Hepatocyte (in vitro differentiated cells): ENCODE measurements at regions not wholly inside any gene's neighbourhood (a gene's known extent, or its start where the extent isn't known, plus 50 kb on each side); places are given as distances from the start of the nearest gene placed in this dataset.

Experiments used
- DNase-seq: peaks from one replicate; pipeline ENCODE4 v3.0.0-alpha.2; 2016; ENCODE audit warnings: low spot score
- H2AFZ ChIP-seq: fragments of 200-600 bp; sonication (generic); 2 replicates; pipeline ENCODE4 v1.6.0; 2016; ENCODE audit warnings: antibody characterized with exemption, mild to moderate bottlenecking
- H3K27ac ChIP-seq: fragments of 200-600 bp; sonication (generic); 2 replicates; pipeline ENCODE4 v1.5.1; 2016; ENCODE audit warnings: mild to moderate bottlenecking
- H3K27me3 ChIP-seq: fragments of 200-600 bp; sonication (generic); 2 replicates; pipeline ENCODE4 v1.6.1; 2016
- H3K36me3 ChIP-seq: fragments of 200-600 bp; sonication (generic); replicated peaks from 2 replicates; pipeline ENCODE4 v1.5.1; 2016; ENCODE audit warnings: low read depth; ENCODE audit not compliant: insufficient read depth
- H3K4me1 ChIP-seq: fragments of 200-600 bp; sonication (generic); 2 replicates; pipeline ENCODE4 v1.5.1; 2016; ENCODE audit warnings: mild to moderate bottlenecking, moderate library complexity; ENCODE audit not compliant: insufficient read depth
- H3K4me2 ChIP-seq: fragments of 200-600 bp; sonication (generic); 2 replicates; pipeline ENCODE4 v1.6.0; 2016
- H3K4me3 ChIP-seq: fragments of 200-600 bp; sonication (generic); 2 replicates; pipeline ENCODE4 v1.5.1; 2016; ENCODE audit warnings: mild to moderate bottlenecking
- H3K79me2 ChIP-seq: fragments of 200-600 bp; sonication (generic); 2 replicates; pipeline ENCODE4 v1.6.0; 2017; ENCODE audit warnings: mild to moderate bottlenecking
- H3K9me2 ChIP-seq: fragments of 200-600 bp; sonication (generic); replicated peaks from 2 replicates; pipeline ENCODE4 v1.6.0; 2017; ENCODE audit warnings: mild to moderate bottlenecking; ENCODE audit not compliant: insufficient read depth
- H3K9me3 ChIP-seq: fragments of 200-600 bp; sonication (generic); 2 replicates; pipeline ENCODE4 v1.5.1; 2016; ENCODE audit warnings: low read depth, mild to moderate bottlenecking
- H4K20me1 ChIP-seq: fragments of 200-600 bp; sonication (generic); 2 replicates; pipeline ENCODE4 v1.6.0; 2016; ENCODE audit warnings: mild to moderate bottlenecking; ENCODE audit not compliant: insufficient read depth, poor library complexity, severe bottlenecking
- CTCF ChIP-seq: fragments of 200-600 bp; sonication (generic); IDR thresholded peaks from 2 replicates; pipeline ENCODE4 v1.5.1; 2016; ENCODE audit warnings: antibody characterized with exemption, mild to moderate bottlenecking; ENCODE audit not compliant: poor library complexity
- EZH2 ChIP-seq: fragments of 200-600 bp; sonication (generic); IDR thresholded peaks from 2 replicates; pipeline ENCODE4 v1.6.1; 2016; ENCODE audit warnings: antibody characterized with exemption, mild to moderate bottlenecking, borderline replicate concordance
- EZH2phosphoT487 ChIP-seq: fragments of 200-600 bp; sonication (generic); IDR thresholded peaks from one replicate; pipeline ENCODE4 v1.6.1; 2018; ENCODE audit warnings: antibody characterized with exemption, mild to moderate bottlenecking, low read depth, moderate library complexity; ENCODE audit not compliant: unreplicated experiment, severe bottlenecking
- WGBS: methylation state at CpG from one replicate; pipeline ENCODE4 v1.1.6; 2016; ENCODE audit warnings: low lambda C conversion rate; ENCODE audit errors: missing lambda C conversion rate; 5-methylcytosine and 5-hydroxymethylcytosine counted together

GRCh38 chr4:124282301-124282898 lies 430.1 kb downstream of the ANKRD50 start:
- Histone ChIP-seq H3K36me3 (no peaks in the 10 kb centered on the region), H3K79me2 (no peaks in the 10 kb centered on the region), H3K9me2 (no peaks in the 10 kb centered on the region), H2AFZ (no peak overlapping the region), H3K4me1 (no peaks in the 10 kb centered on the region), H3K27ac (no peak overlapping the region), H3K27me3 (no peaks in the 10 kb centered on the region), H3K4me2 (no peak overlapping the region), H3K9me3 (no peaks in the 10 kb centered on the region), H3K4me3 (no peak overlapping the region), H4K20me1 (no peaks in the 10 kb centered on the region)
- WGBS: 51% methylated on average over 4 of the region's 4 CpGs
- DNase-seq: no peak
- no peak for TF ChIP-seq CTCF
- TF ChIP-seq EZH2: no peak
- TF ChIP-seq EZH2phosphoT487: no peak

- Histone ChIP-seq H3K9me3 (no peaks in the 10 kb centered on the region), H3K27me3 (no peaks in the 10 kb centered on the region), H3K9me2 (no peaks in the 10 kb centered on the region), H3K4me3 (no peak overlapping the region), H2AFZ (no peak overlapping the region), H3K79me2 (no peaks in the 10 kb centered on the region), H4K20me1 (no peaks in the 10 kb centered on the region), H3K4me1 (no peaks in the 10 kb centered on the region), H3K36me3 (no peaks in the 10 kb centered on the region), H3K4me2 (no peak overlapping the region), H3K27ac (no peak overlapping the region)
- no peak for DNase-seq
- TF ChIP-seq EZH2phosphoT487 (no peak), CTCF (no peak), EZH2 (no peak)
- WGBS: 93% methylated on average over 2 of the region's 2 CpGs
These were observed 423.6 kb downstream of the ANKRD50 start for GRCh38 chr4:124288706-124289486.

GRCh38 chr4:124290678-124291077 lies 421.9 kb downstream of the ANKRD50 start:
- no peak overlapping the region for H3K27ac ChIP-seq
- no peaks in the 10 kb centered on the region for H3K27me3 ChIP-seq
- WGBS: 79% methylated on average over 1 of the region's 1 CpG
- no peak overlapping the region for H2AFZ ChIP-seq
- TF ChIP-seq EZH2 (no peak), EZH2phosphoT487 (no peak)
- H3K79me2 ChIP-seq: no peaks in the 10 kb centered on the region
- H3K4me2 ChIP-seq: no peak overlapping the region
- H3K9me2 ChIP-seq: no peaks in the 10 kb centered on the region
- no peak overlapping the region for H3K4me3 ChIP-seq
- no peaks in the 10 kb centered on the region for H3K9me3 ChIP-seq
- DNase-seq: peak; percentile 26
- H3K4me1 ChIP-seq: no peaks in the 10 kb centered on the region
- H3K36me3 ChIP-seq: no peaks in the 10 kb centered on the region
- no peaks in the 10 kb centered on the region for H4K20me1 ChIP-seq

- H3K4me2 ChIP-seq: no peak overlapping the region
- no peak for DNase-seq
- WGBS: 92% methylated on average over 1 of the region's 1 CpG
- no peak overlapping the region for H2AFZ ChIP-seq
- H3K27ac ChIP-seq: no peak overlapping the region
- H3K36me3 ChIP-seq: no peaks in the 10 kb centered on the region
- TF ChIP-seq EZH2: no peak
- TF ChIP-seq EZH2phosphoT487: no peak
- TF ChIP-seq CTCF: no peak
- H3K9me2 ChIP-seq: no peaks in the 10 kb centered on the region
- H3K27me3 ChIP-seq: no peaks in the 10 kb centered on the region
- H3K4me1 ChIP-seq: no peaks in the 10 kb centered on the region
- no peaks in the 10 kb centered on the region for H3K9me3 ChIP-seq
- no peaks in the 10 kb centered on the region for H4K20me1 ChIP-seq
- H3K79me2 ChIP-seq: no peaks in the 10 kb centered on the region
- H3K4me3 ChIP-seq: no peak overlapping the region
These were observed 417.1 kb downstream of the ANKRD50 start for GRCh38 chr4:124295413-124295812.
